Natural killer cell treated with Interleukin-12 subunit alpha and Interleukin-12 subunit beta and Interleukin-15 and Interleukin-18, amount 100 ng/mL, for 72 hours (primary cell): ENCODE measurements at regions not wholly inside any gene's neighbourhood (a gene's known extent, or its start where the extent isn't known, plus 50 kb on each side); places are given as distances from the start of the nearest gene placed in this dataset.

Experiments
- ATAC-seq, 2 donors: fragments of 150-1000 bp; cut with Tn5 transposase in 1 of 2; sonication (Bioruptor Pico), chemical (Tn5 transposase) in 1 of 2; 2 replicates each; pipeline ENCODE4 v1.10.0; 2021
- DNase-seq: peaks from one replicate; pipeline ENCODE4 v3.0.0; 2022; ENCODE audit warnings: low spot score
- H3K27ac Mint-ChIP-seq, 2 donors: 1 replicate in 1 of 2; 2 replicates in 1 of 2; pipeline ENCODE4 v1.8.0; 2022; ENCODE audit warnings: mixed read lengths in 2 of 2, mild to moderate bottlenecking in 1 of 2, moderate library complexity in 1 of 2
- H3K27me3 Mint-ChIP-seq, 2 donors: 1 replicate in 1 of 2; 2 replicates in 1 of 2; pipeline ENCODE4 v1.8.0; 2022; ENCODE audit warnings: mixed read lengths in 2 of 2
- H3K36me3 Mint-ChIP-seq: one replicate; pipeline ENCODE4 v1.8.0; 2022; ENCODE audit warnings: mixed read lengths
- H3K4me1 Mint-ChIP-seq, 2 donors: 1 replicate in 1 of 2; 2 replicates in 1 of 2; pipeline ENCODE4 v1.8.0; 2022; ENCODE audit warnings: low read depth in 2 of 2, mixed read lengths in 2 of 2, mild to moderate bottlenecking in 1 of 2
- H3K4me3 Mint-ChIP-seq: one replicate; pipeline ENCODE4 v1.8.0; 2022; ENCODE audit warnings: mixed read lengths
- H3K9me3 Mint-ChIP-seq: 2 replicates; pipeline ENCODE4 v1.8.0; 2022; ENCODE audit warnings: mixed read lengths

GRCh38 chr22:48739348-48740085 lies 1088.2 kb downstream of the BRD1 start:
- H3K27ac Mint-ChIP-seq = no peak overlapping the region
- H3K4me3 Mint-ChIP-seq = no peak overlapping the region
- no peaks in the 10 kb centered on the region for H3K27me3 Mint-ChIP-seq
- H3K4me1 Mint-ChIP-seq = no peaks in the 10 kb centered on the region
- ATAC-seq (no peak), DNase-seq (no peak)
- H3K9me3 Mint-ChIP-seq = no peaks in the 10 kb centered on the region
- H3K36me3 Mint-ChIP-seq = no peaks in the 10 kb centered on the region

GRCh38 chr22:48738204-48738980 lies 1089.3 kb downstream of the BRD1 start:
- Mint-ChIP-seq H3K27ac (no peak overlapping the region), H3K27me3 (peaks cover 0 to 3% of the 10 kb centered on the region in 2 donors), H3K4me3 (no peak overlapping the region), H3K9me3 (no peaks in the 10 kb centered on the region), H3K36me3 (no peaks in the 10 kb centered on the region), H3K4me1 (no peaks in the 10 kb centered on the region)
- DNase-seq (no peak), ATAC-seq (no peak)

- Mint-ChIP-seq H3K27me3 (peaks cover 0 to 3% of the 10 kb centered on the region in 2 donors), H3K4me1 (no peaks in the 10 kb centered on the region), H3K4me3 (no peak overlapping the region), H3K9me3 (no peaks in the 10 kb centered on the region), H3K27ac (no peak overlapping the region), H3K36me3 (no peaks in the 10 kb centered on the region)
- ATAC-seq (peak in 1 of 2 donors; percentile 8), DNase-seq (peak; percentile 48)
These were observed 1090.0 kb downstream of the BRD1 start for GRCh38 chr22:48737461-48738203.

GRCh38 chr22:48736593-48737460 lies 1090.8 kb downstream of the BRD1 start:
- Mint-ChIP-seq H3K9me3 (no peaks in the 10 kb centered on the region), H3K27me3 (peaks cover 0 to 3% of the 10 kb centered on the region in 2 donors), H3K4me3 (no peak overlapping the region), H3K36me3 (no peaks in the 10 kb centered on the region), H3K27ac (no peak overlapping the region), H3K4me1 (no peaks in the 10 kb centered on the region)
- ATAC-seq (peak in 1 of 2 donors; percentile 15), DNase-seq (peak; percentile 45)

GRCh38 chr22:48734961-48735360 lies 1092.7 kb downstream of the BRD1 start:
- Mint-ChIP-seq H3K9me3 (no peaks in the 10 kb centered on the region), H3K4me3 (no peak overlapping the region), H3K27me3 (peaks cover 0 to 3% of the 10 kb centered on the region in 2 donors), H3K4me1 (no peaks in the 10 kb centered on the region), H3K27ac (no peak overlapping the region), H3K36me3 (no peaks in the 10 kb centered on the region)
- DNase-seq (no peak), ATAC-seq (no peak)

- no peak overlapping the region for H3K27ac Mint-ChIP-seq
- H3K9me3 Mint-ChIP-seq = no peaks in the 10 kb centered on the region
- peaks cover 0 to 3% of the 10 kb centered on the region in 2 donors for H3K27me3 Mint-ChIP-seq
- DNase-seq (peak; percentile 20), ATAC-seq (no peak)
- H3K36me3 Mint-ChIP-seq = no peaks in the 10 kb centered on the region
- no peak overlapping the region for H3K4me3 Mint-ChIP-seq
- H3K4me1 Mint-ChIP-seq = no peaks in the 10 kb centered on the region
These were observed 1093.3 kb downstream of the BRD1 start for GRCh38 chr22:48734359-48734758.

GRCh38 chr22:48729499-48730171 lies 1098.0 kb downstream of the BRD1 start:
- peaks cover 0 to 3% of the 10 kb centered on the region in 2 donors for H3K27me3 Mint-ChIP-seq
- H3K36me3 Mint-ChIP-seq = no peaks in the 10 kb centered on the region
- H3K27ac Mint-ChIP-seq = no peak overlapping the region
- no peak overlapping the region for H3K4me3 Mint-ChIP-seq
- ATAC-seq = no peak
- no peaks in the 10 kb centered on the region for H3K9me3 Mint-ChIP-seq
- no peak for DNase-seq
- no peaks in the 10 kb centered on the region for H3K4me1 Mint-ChIP-seq

GRCh38 chr22:48727454-48728058 lies 1100.1 kb downstream of the BRD1 start:
- ATAC-seq (no peak), DNase-seq (no peak)
- Mint-ChIP-seq H3K27me3 (no peaks in the 10 kb centered on the region), H3K4me1 (no peaks in the 10 kb centered on the region), H3K4me3 (no peak overlapping the region), H3K27ac (no peak overlapping the region), H3K9me3 (no peaks in the 10 kb centered on the region), H3K36me3 (no peaks in the 10 kb centered on the region)

GRCh38 chr22:48724899-48725298 lies 1102.8 kb downstream of the BRD1 start:
- DNase-seq (peak; percentile 15), ATAC-seq (no peak)
- H3K36me3 Mint-ChIP-seq = no peaks in the 10 kb centered on the region
- H3K27ac Mint-ChIP-seq = no peak overlapping the region
- no peak overlapping the region for H3K4me3 Mint-ChIP-seq
- no peaks in the 10 kb centered on the region for H3K9me3 Mint-ChIP-seq
- H3K4me1 Mint-ChIP-seq = no peaks in the 10 kb centered on the region
- H3K27me3 Mint-ChIP-seq = peaks cover 0 to 2% of the 10 kb centered on the region in 2 donors

GRCh38 chr22:48722661-48723060 lies 1105.0 kb downstream of the BRD1 start:
- Mint-ChIP-seq H3K27ac (no peak overlapping the region), H3K36me3 (no peaks in the 10 kb centered on the region), H3K9me3 (no peaks in the 10 kb centered on the region), H3K4me1 (peaks cover 0 to under 1% of the 10 kb centered on the region in 2 donors), H3K27me3 (peaks cover 0 to 2% of the 10 kb centered on the region in 2 donors), H3K4me3 (no peak overlapping the region)
- DNase-seq (peak; percentile 10), ATAC-seq (no peak)

- ATAC-seq = no peak
- no peaks in the 10 kb centered on the region for H3K9me3 Mint-ChIP-seq
- peaks cover 0 to 3% of the 10 kb centered on the region in 2 donors for H3K4me1 Mint-ChIP-seq
- no peak overlapping the region for H3K4me3 Mint-ChIP-seq
- H3K27ac Mint-ChIP-seq = no peak overlapping the region
- H3K27me3 Mint-ChIP-seq = peaks cover 0 to 6% of the 10 kb centered on the region in 2 donors
- H3K36me3 Mint-ChIP-seq = no peaks in the 10 kb centered on the region
- no peak for DNase-seq
These were observed 1106.3 kb downstream of the BRD1 start for GRCh38 chr22:48721395-48721669.

- DNase-seq (no peak), ATAC-seq (peak in 1 of 2 donors; percentile 8)
- Mint-ChIP-seq H3K9me3 (no peaks in the 10 kb centered on the region), H3K4me3 (no peak overlapping the region), H3K4me1 (peaks cover 0 to 3% of the 10 kb centered on the region in 2 donors), H3K27ac (no peak overlapping the region), H3K36me3 (no peaks in the 10 kb centered on the region), H3K27me3 (peaks cover 0 to 6% of the 10 kb centered on the region in 2 donors)
These were observed 1106.8 kb downstream of the BRD1 start for GRCh38 chr22:48720662-48721394.
